AML-193 (cell line): ENCODE measurements at regions not wholly inside any gene's neighbourhood (a gene's known extent, or its start where the extent isn't known, plus 50 kb on each side); places are given as distances from the start of the nearest gene placed in this dataset.

ENCODE experiments used
- DNase-seq, 2 experiments: peaks; one replicate each; lab custom pipeline; 2025; lab: John Stamatoyannopoulos, UW

GRCh38 chr11:43250309-43250708, 61.5 kb upstream of the API5 start:
- DNase-seq = no peak

GRCh38 chr11:43261775-43262174, 50.0 kb upstream of the API5 start:
- DNase-seq = no peak
